ENCODE measurements at regions not wholly inside any gene's neighbourhood (a gene's known extent, or its start where the extent isn't known, plus 50 kb on each side); places are given as distances from the start of the nearest gene placed in this dataset.
"Not testable (repeated sequence)": the region's sequence is repeated elsewhere in the genome, so short reads cannot be mapped to it uniquely, and the experiment has no call there.

DNA sequence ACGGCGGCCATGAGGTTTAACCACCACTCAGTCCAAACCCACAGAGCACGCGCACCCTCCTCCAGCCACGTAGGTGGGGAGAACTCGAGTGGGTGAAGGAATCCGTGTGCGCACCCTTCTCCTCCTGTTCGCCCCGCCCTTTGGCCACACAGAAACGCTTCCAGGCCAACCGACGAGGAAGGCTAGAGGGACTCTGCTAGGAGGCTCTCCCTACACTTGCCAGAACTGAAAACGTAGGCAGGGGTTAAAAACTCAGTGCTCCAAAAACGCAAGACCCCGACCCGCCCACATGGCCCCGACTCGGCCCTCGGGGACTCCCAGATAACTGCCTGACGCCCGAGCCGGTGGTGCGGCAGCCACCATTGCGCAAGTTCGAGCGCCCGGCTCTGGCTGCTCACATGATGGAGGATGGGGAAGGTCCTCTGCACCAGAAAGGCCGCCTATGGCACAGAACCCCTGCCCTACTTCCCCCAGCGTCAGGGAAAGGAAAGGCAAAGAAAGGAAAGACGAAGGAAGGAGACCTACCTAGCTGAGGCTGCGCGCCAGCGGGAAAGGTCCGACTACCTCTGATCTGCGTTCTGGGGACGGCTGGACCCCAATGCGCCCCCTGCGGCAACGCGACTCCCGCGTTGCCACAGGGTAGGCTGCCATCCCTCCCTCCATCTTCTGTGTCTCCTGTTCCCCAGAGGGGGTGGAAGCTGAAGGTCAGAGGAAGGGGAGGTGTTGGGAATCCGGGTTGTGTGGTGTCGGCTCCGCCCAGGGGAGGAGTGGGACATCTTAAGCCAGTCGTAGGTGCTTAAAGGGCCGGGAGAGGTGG lies 201.9 kb upstream of the AGTR2 start:
- peak; percentile 89 for DNase-seq (ENCODE audit: low spot score)

DNA sequence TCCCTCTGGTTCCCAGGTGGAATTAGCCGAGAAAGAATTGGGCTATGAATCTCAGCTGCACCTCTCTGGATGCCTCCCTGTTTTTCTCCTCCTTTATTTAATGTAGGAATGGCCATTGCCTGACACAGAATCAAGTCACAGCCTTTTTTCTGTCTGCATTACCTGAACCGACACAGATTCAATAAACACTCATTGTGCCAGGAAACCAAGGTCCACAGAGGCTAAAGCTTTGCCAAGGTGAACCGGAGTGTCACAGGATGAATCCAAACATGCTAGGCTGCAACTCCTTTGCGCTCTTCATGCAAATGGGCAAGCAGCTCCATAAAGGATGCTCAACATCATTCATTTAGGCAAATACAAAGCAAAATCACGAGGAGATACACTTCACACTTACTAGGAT lies 199.8 kb upstream of the AGTR2 start:
- DNase-seq (ENCODE audit: low spot score): no peak

DNA sequence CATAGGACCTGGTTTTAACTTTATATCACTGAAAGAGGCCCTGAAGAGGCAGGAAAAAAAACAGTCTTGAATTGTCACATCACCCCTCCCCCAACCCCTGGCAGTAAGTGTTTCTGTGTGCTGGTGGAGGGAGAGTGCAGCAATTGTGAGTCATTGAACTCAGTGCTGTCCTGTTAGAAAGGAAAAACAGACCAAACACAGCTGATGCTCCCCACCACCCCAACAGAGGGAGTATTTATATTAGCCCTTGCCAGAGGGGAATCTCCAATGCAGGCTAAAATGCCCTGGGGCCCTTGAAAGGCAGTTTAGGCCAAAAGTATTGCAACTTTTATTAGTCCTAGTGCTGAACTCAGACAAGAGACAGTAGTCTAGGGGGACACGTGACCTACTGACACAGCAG lies 197.8 kb upstream of the AGTR2 start:
- DNase-seq (ENCODE audit: low spot score): no peak

DNA sequence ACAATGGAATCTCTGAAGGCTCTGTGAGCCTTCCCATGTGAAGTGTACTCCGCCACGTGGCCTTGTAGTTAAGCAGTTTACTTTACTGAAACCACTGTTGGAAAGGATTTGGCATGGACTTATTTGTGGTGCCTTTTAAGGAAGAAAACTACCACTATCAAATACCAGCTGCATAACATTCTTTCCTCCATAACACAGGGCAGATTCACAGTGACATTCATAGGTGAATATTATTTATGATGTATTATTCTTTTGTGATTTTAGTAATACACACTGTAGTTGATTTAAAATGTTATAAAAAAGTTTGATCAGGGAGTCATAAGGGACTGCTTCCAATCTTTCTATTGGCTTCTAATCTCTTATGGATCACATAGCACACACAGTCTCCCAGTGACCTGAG lies 192.5 kb upstream of the AGTR2 start:
- no peak for DNase-seq (ENCODE audit: low spot score)

DNA sequence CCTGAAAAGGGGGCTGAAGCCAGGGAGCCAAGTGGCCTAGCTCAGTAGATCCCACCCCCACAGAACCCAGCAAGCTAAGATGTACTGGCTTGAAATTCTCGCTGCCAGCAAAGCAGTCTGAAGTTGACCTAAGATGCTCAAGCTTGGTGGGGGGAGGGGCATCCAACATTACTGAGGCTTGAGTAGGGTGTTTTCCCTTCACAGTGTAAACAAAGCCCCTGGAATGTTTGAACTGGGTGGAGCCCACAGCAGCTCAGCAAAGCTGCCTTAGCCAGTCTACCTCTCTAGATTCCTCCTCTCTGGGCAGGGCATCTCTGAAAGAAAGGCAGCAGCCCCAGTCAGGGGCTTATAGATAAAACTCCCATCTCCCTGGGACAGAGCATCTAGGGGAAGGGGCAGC lies 187.4 kb upstream of the AGTR2 start:
- not testable (repeated sequence) for DNase-seq (ENCODE audit: low spot score)

DNA sequence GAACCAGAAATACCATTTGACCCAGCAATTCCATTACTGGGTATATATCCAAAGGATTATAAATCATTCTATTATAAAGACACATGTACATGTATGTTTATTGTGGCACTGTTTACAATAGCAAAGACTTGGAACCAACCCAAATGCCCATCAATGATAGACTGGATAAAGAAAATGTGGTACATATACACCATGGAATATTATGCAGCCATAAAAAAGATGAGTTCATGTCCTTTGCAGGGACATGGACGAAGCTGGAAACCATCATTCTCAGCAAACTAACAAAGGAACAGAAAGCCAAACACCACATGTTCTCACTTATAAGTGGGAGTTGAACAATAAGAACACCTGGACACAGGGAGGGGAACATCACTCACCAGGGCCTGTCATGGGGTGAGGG lies 183.1 kb upstream of the AGTR2 start:
- not testable (repeated sequence) for DNase-seq (ENCODE audit: low spot score)

DNA sequence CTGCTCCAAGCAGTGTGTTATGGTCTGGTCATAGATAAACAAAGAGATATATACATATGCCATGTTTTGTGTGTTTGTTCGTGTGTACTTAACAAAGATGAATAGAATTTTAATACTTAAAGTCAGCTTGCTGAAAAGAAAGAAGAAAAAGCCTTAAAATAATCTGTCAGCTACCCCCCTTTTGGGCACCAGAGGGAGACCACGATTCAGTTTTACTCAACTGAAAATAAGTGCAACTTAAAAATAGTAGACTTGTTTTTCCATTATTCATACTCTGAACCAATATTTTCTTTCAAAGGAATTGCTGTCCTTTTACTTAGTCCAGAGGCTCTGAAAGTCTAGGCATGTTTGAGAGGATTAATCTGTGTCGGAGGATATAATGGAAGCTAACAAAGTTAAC lies 181.7 kb upstream of the AGTR2 start:
- no peak for DNase-seq (ENCODE audit: low spot score)

DNA sequence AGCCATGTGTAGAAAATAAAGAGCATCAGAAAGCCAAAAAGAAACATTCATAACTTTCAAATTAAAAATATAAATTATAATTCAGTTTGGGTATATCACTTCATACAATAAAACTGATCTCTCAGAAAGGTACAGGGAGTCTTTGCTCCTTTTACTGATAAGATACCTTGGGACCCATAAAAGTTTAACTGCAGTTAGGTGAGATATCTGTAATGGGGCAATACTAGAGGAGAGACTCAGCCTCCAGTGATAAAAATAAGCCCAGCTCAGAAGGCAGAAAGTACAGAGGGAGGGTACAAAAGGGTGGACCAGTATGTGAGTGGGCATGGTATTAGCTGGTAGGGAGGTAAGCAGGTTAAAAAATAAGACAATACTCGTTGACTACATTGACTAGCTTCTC lies 180.9 kb upstream of the AGTR2 start:
- DNase-seq (ENCODE audit: low spot score): no peak

DNA sequence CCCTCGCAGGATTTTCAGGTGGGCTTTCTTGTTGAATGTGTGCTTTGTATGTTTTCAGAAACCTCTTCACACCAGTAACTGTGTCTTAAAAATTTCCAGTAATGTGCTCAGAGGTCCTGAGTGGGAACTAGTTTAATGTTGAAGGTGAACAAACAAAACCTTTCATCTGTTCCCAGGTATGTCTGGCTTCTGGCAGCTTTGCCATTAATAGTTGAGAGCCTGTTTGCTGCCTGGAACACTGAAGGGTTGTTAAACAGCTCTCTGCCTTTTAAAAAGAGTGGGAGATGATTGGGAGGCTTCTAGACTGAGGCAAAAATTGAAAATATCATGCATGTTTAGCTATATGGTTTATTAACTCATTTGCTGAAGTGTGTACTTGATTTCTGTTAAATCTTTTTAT lies 161.2 kb upstream of the AGTR2 start:
- no peak for DNase-seq (ENCODE audit: low spot score)

DNA sequence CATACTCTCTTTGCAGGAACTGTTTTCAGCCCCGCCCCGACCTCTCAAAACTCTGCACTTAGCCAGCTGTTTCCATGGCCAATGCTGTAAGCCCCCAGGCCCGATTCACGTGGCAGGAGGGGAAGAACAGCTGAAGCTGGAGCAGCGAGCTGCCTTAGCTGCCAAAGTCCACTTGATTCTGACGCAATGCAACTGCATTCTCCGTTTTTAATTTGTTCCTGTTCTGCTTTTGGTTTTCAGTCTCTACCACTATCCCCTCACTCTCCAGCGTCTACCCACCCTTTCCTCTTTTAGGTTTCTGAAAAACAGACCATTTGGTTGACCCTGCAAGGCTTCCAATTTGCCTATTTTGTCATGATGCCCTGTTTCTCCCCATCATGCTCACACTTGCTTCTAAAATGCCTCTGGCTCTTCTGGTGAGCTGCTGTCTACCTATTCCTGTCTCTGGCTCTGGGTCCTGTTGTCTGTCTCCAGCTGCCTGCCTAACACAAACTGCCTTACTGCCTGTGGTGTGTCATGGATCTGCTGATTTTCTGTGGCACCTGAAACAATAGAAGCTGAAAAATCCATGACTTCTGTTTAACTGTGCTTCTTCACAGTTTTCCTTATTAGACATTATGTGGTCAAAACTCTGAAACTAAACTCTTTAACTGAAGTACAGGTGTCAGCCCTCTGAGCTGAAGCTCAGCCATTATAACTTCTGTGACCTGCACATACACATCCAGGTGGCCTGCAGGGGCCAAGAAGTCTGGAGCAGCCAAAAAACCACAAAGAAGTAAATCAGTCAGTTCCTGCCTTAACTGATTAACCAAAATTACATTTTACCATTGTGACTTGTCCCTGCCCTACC lies 160.5 kb upstream of the AGTR2 start:
- DNase-seq (ENCODE audit: low spot score): no peak

DNA sequence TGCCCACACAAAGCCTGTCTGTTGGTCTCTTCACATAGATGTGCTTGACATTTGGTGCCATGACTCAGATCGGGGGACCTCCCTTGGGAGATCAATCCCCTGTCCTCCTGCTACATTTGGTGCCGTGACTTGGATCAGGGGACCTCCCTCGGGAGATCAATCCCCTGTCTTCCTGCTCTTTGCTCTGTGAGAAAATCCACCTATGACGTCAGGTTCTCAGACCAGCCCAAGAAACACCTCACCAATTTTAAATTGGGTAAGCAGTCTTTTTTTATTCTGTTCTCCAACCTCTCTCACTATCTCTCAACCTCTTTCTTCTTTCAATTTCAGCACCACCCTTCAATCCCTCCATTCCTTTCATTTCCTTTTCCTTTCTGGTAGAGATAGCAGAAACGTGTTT lies 159.6 kb upstream of the AGTR2 start:
- no peak for DNase-seq (ENCODE audit: low spot score)

DNA sequence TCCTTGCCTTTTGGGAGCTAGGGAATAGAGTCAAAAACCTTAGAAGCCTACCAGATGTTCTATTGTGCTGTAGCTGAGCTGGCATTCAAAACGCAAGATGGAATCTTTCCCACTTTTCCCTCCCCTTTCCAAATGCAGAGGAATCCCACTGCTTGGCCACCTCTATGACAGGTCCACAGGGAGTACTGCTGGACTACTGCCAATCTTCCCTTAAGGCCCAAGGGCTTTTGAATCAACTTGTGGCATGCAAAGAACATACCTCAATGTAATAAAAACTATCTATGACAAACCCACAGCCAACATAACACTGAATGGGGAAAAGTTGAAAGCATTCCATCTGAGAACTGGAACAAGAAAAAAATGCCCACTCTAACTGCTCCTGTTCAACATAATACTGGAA lies 139.2 kb upstream of the AGTR2 start:
- no peak for DNase-seq (ENCODE audit: low spot score)

All from SK-N-DZ (cell line).